ENCODE measurements at regions not wholly inside any gene's neighbourhood (a gene's known extent, or its start where the extent isn't known, plus 50 kb on each side); places are given as distances from the start of the nearest gene placed in this dataset.

DNA sequence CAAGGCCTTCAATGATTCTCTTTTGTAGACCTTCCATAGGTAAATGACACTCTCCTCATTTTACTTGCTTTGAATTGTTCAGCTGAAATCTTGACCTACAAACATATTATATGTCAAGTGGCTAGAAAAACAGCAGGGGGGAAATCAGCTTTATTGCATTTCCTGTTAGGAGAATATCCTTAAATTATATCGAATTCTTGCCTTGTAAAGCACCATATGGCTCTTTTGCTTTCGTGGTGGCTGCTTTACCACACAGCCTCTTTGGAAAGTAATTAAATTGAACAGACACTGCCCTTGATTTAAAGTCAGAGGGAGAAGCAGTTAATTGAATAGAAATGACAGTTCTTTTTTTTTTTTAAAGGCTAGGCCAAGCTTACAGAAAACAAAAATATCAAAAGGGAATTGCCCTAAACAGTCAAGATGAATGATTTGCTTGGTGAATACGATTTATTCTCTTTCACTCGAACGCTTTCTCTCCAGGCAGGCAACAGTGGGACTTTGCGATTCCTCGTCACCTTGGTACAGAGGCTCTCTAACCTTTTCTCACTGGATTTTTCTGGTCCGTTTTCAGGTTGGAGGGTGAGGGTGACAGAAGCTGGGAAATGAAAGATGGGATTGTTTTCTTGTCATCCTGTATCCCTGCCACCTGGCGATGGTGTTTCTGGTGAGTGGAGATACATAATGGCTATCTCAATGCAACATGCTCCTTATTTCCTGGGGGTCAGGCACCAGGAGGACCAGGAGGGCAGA, 126.0 kb downstream of the GATA3 start:
- DNase-seq: no peak
- H3K9me3 Mint-ChIP-seq: no peaks in the 10 kb centered on the region
- peaks cover 9% of the 10 kb centered on the region for H3K27me3 Mint-ChIP-seq (ENCODE audit: low read depth)
- H3K27ac Mint-ChIP-seq: no peak overlapping the region
- peaks cover 28% of the 10 kb centered on the region for H3K4me1 Mint-ChIP-seq (ENCODE audit: low read depth)
- H3K4me3 Mint-ChIP-seq: no peak overlapping the region
- H3K36me3 Mint-ChIP-seq (ENCODE audit: insufficient read depth in 2 of 2): no peaks in the 10 kb centered on the region
- no peak for ATAC-seq (replicated peaks in 1 of 2)

DNA sequence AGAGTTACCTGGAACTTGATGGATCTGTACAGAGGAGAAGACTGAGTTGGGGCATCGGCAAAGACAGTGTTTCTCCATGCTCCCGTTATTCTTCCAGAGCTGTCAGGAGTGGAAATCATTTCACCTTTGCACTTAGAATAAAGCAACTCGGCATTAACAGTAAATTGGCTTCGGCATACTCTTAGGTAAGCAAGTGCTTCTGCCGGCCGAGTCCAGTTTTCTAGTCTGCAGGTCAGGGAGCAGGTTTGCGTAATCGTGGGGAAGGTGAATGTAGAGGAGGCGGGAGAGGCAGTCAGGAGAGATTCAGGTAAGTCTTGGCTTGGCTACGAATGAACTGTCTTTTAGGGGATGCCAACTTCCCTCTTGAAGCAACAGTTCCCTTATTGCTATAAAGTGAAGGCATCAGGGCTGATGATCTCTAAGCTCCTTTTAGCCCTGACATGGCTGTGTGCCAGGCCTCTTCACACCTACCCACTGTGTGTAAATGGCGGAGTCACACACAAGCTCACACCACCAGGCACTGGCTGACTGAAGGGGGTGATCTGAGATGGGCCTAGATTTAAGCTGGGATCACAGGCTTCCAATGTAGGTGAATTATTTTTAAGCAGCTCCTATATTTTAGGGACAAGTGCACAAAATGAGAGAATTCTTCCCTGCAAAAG, 127.1 kb downstream of the GATA3 start:
- ATAC-seq (replicated peaks in 1 of 2) (no peak), DNase-seq (no peak)
- H3K9me3 Mint-ChIP-seq: no peaks in the 10 kb centered on the region
- H3K36me3 Mint-ChIP-seq (ENCODE audit: insufficient read depth in 2 of 2): no peaks in the 10 kb centered on the region
- peaks cover 28% of the 10 kb centered on the region for H3K4me1 Mint-ChIP-seq (ENCODE audit: low read depth)
- no peak overlapping the region for H3K27ac Mint-ChIP-seq
- no peak overlapping the region for H3K4me3 Mint-ChIP-seq
- peaks cover 9% of the 10 kb centered on the region for H3K27me3 Mint-ChIP-seq (ENCODE audit: low read depth)

DNA sequence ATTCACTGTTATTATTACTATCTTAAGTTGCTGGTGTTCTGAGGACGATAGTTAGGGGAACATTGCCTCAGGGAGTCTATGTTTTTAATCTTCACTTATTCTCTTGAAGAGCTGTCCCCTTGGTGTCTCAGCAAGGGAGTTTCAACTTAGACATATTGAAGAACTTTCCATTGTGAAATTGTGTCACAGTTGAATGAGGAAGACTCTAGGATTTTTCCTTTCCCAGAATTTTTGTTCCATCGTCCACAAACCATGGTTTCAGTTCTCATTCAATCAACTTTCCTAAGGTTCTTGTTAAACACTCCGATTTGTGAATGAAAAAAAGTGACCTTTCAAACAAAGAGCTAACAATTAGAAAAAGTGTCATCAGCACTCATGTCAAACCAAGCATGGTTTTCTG, 128.3 kb downstream of the GATA3 start:
- no peaks in the 10 kb centered on the region for H3K9me3 Mint-ChIP-seq
- no peaks in the 10 kb centered on the region for H3K36me3 Mint-ChIP-seq (ENCODE audit: insufficient read depth in 2 of 2)
- peaks cover 28% of the 10 kb centered on the region for H3K4me1 Mint-ChIP-seq (ENCODE audit: low read depth)
- ATAC-seq (replicated peaks in 1 of 2): no peak
- no peak for DNase-seq
- H3K27me3 Mint-ChIP-seq (ENCODE audit: low read depth): peaks cover 9% of the 10 kb centered on the region
- H3K27ac Mint-ChIP-seq: peak overlapping the region; percentile 2
- peak overlapping the region in 1 of 2 donors; percentile 58 for H3K4me3 Mint-ChIP-seq

DNA sequence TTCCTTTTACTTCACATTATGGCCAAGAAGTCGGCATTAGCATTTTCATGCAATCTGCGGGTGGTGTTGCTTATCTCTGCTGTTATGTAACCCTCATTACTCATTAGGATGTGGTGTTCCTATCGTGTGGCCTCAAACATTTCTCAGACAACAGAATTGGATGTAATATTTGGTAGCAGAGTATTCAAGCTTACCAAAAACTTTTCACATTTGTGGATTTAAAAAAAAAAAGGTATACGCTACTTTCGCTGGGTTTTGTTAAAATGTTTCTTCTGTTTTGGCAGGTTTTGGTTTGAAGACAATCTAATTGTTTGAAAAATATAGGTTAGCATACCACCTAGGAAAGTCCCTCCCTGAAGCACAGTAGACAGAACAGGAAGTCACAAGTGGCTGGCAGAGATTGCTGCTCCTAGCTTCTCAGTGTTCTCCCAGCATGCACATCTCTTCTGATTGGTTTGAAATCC, 128.8 kb downstream of the GATA3 start:
- H3K36me3 Mint-ChIP-seq (ENCODE audit: insufficient read depth in 2 of 2): peaks cover 0 to 1% of the 10 kb centered on the region in 2 donors
- H3K27ac Mint-ChIP-seq: peak overlapping the region; percentile 2
- H3K27me3 Mint-ChIP-seq (ENCODE audit: low read depth): peaks cover 9% of the 10 kb centered on the region
- DNase-seq (peak; percentile 4 to 27), ATAC-seq (replicated peaks in 1 of 2) (peak; percentile 67 to 76)
- peak overlapping the region in 1 of 2 donors; percentile 58 for H3K4me3 Mint-ChIP-seq
- peaks cover 28% of the 10 kb centered on the region for H3K4me1 Mint-ChIP-seq (ENCODE audit: low read depth)
- H3K9me3 Mint-ChIP-seq: no peaks in the 10 kb centered on the region

DNA sequence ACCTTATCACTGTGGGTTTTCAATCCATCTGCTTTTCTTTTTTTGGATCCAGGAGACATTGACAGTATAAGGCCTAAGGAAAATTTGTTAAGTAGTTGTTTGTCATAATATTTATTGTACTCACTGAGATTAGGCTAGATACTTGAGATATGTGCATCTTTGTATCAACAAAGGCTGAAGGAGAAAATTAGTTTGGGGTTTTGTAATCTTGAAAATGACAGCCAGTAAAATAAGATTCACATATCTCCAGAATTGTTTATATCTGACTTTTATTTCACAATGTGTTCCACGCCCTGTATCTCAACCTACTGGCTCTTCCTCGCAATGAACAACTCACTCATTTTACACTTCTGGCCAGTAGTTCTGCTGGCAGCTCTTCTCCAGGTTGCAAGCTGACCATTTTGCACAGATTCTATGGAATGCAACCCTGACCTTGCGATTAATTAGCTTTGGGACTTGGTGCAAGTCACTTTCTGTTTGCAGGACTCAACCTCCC, 132.7 kb downstream of the GATA3 start:
- H3K27ac Mint-ChIP-seq: no peak overlapping the region
- H3K36me3 Mint-ChIP-seq (ENCODE audit: insufficient read depth in 2 of 2): peaks cover 0 to 1% of the 10 kb centered on the region in 2 donors
- H3K9me3 Mint-ChIP-seq: peaks cover 0 to 4% of the 10 kb centered on the region in 2 donors
- no peak overlapping the region for H3K4me3 Mint-ChIP-seq
- H3K27me3 Mint-ChIP-seq (ENCODE audit: low read depth): peaks cover 14% of the 10 kb centered on the region
- DNase-seq (no peak), ATAC-seq (replicated peaks in 1 of 2) (no peak)
- peaks cover 28% of the 10 kb centered on the region for H3K4me1 Mint-ChIP-seq (ENCODE audit: low read depth)

DNA sequence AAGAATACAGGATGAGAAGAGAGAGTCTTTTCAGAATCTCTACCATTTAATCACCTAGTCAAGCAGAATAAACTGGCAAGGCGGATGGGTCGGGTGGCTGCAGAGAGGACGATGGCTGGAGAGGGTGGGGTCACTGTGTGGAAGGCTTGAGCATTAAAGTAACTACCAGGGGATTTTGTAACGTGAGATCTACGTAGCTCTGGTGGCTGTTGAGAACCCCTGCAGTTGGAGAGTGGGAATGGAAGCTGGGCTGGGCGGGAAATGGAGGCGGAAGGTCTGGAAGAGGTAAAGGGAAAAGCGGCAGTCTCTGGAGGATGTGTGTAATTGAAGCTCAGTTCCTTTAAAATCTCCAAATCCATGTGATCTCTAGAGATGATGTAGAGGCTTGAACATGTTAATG, 135.0 kb downstream of the GATA3 start:
- Mint-ChIP-seq H3K9me3 (peaks cover 0 to 4% of the 10 kb centered on the region in 2 donors), H3K27me3 (ENCODE audit: low read depth) (peaks cover 14% of the 10 kb centered on the region), H3K4me3 (no peak overlapping the region), H3K36me3 (ENCODE audit: insufficient read depth in 2 of 2) (peaks cover 0 to 1% of the 10 kb centered on the region in 2 donors), H3K4me1 (ENCODE audit: low read depth) (peaks cover 10% of the 10 kb centered on the region), H3K27ac (no peak overlapping the region)
- ATAC-seq (replicated peaks in 1 of 2) (no peak), DNase-seq (no peak)

DNA sequence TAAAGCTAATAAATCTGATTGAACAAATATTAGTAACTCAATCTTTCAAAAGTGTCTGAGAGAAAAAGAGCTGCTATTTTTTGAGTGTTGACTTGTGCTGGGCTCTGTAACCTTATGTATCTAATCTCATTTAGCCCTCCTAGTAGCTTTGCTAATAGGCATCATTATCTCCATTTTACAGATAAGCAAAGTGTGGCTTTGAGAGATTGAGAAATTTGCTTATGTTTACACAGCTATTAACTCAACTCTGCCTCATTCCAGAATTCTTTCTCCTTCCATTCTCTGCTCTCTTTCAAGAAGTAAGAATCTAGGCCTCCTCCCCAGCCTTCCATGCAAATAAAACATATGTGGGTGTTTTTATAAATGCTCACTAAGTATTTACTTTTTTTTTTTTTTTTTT, 137.8 kb downstream of the GATA3 start:
- Mint-ChIP-seq H3K27me3 (ENCODE audit: low read depth) (peaks cover 21% of the 10 kb centered on the region), H3K4me3 (no peak overlapping the region), H3K9me3 (peaks cover 0 to 4% of the 10 kb centered on the region in 2 donors), H3K4me1 (ENCODE audit: low read depth) (peaks cover 10% of the 10 kb centered on the region), H3K27ac (no peak overlapping the region), H3K36me3 (ENCODE audit: insufficient read depth in 2 of 2) (peaks cover 0 to 1% of the 10 kb centered on the region in 2 donors)
- DNase-seq (no peak), ATAC-seq (replicated peaks in 1 of 2) (no peak)

DNA sequence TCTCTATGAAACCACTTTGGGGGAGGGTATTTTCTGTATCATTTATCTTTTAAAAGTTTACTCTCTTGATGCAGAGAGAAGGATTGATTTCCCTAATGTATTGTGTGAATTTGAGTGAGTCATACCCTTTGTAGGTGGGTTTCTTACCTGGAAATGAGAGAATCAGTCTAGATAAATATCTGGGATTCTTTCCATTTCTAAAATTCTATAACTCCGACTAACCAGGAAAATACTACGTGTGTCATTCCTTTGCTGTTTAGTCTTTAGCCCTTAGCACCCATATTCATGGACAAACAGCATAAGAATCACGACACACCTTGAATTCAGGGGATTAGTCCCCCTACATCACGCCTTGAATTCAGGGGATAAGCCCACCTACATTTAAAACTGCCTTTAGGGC, 139.1 kb downstream of the GATA3 start:
- DNase-seq: no peak
- no peak overlapping the region for H3K4me3 Mint-ChIP-seq
- no peak for ATAC-seq (replicated peaks in 1 of 2)
- H3K4me1 Mint-ChIP-seq (ENCODE audit: low read depth): peaks cover 10% of the 10 kb centered on the region
- H3K9me3 Mint-ChIP-seq: peaks cover 0 to 4% of the 10 kb centered on the region in 2 donors
- H3K36me3 Mint-ChIP-seq (ENCODE audit: insufficient read depth in 2 of 2): no peaks in the 10 kb centered on the region
- H3K27ac Mint-ChIP-seq: no peak overlapping the region
- H3K27me3 Mint-ChIP-seq (ENCODE audit: low read depth): peaks cover 20% of the 10 kb centered on the region

DNA sequence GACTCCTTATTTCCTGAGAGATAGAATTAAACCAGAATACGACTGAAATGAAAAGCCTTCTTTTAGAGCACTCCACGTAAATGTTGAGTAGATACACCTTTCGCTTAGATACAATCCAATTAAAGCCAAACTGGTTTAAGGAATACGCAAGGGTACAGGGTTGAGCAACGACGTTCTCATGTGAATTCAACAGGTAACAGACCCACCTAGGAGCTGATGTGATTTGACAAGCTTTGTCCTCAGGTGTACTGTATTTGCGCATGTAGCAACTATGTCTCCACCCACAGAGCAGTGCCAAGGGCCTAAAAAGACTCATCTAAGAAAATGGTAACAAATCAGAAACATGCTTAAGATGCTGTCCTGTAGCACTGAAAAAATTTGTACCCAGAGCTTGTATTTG, 139.6 kb downstream of the GATA3 start:
- H3K4me1 Mint-ChIP-seq (ENCODE audit: low read depth): peaks cover 6% of the 10 kb centered on the region
- ATAC-seq (replicated peaks in 1 of 2) (no peak), DNase-seq (no peak)
- peaks cover 0 to 2% of the 10 kb centered on the region in 2 donors for H3K9me3 Mint-ChIP-seq
- H3K36me3 Mint-ChIP-seq (ENCODE audit: insufficient read depth in 2 of 2): no peaks in the 10 kb centered on the region
- H3K27me3 Mint-ChIP-seq (ENCODE audit: low read depth): peaks cover 15% of the 10 kb centered on the region
- H3K27ac Mint-ChIP-seq: no peak overlapping the region
- H3K4me3 Mint-ChIP-seq: no peak overlapping the region

DNA sequence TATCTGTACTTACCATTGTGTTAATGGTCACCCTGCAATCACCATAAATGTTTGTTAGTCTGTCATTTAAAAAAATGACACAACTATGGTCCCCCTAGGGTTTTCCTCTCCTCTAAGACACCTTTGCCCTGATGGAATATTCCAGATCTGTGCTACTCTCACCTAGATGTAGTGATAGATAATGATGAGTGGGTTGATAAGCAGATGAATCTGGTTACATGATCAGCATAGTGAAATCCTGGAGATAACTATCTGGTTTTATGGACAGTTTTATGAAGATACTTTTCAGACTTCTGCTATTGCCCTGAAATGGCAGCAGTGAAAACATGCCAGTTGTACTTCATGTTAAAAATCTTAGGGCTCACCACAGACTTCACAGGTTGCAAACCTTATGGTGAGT, 152.4 kb downstream of the GATA3 start:
- Mint-ChIP-seq H3K4me3 (no peak overlapping the region), H3K27me3 (ENCODE audit: low read depth) (no peaks in the 10 kb centered on the region), H3K4me1 (ENCODE audit: low read depth) (no peaks in the 10 kb centered on the region), H3K27ac (no peak overlapping the region), H3K9me3 (no peaks in the 10 kb centered on the region), H3K36me3 (ENCODE audit: insufficient read depth in 2 of 2) (no peaks in the 10 kb centered on the region)
- ATAC-seq (replicated peaks in 1 of 2) (no peak), DNase-seq (no peak)

DNA sequence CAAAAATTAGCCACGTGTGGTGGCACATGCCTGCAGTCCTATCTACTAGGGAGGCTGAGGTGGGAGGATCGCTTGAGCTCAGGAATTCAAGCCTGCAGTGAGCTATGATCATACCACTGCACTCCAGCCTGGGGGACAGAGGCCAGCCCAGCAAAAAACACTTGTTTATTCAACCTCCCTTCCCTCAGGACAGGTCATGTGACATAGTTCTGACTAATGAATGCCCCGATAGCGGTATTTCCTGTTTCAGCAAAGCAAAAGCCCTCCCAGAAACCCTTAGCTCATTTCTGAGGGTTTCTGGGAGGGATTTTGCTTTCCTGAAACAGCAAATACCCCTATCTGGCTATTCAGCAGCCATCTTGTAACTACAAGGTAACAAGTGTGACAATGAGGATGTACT, 157.1 kb downstream of the GATA3 start:
- no peak overlapping the region for H3K27ac Mint-ChIP-seq
- peaks cover 2 to 5% of the 10 kb centered on the region in 2 donors for H3K36me3 Mint-ChIP-seq (ENCODE audit: insufficient read depth in 2 of 2)
- H3K4me1 Mint-ChIP-seq (ENCODE audit: low read depth): peaks cover 8% of the 10 kb centered on the region
- no peaks in the 10 kb centered on the region for H3K27me3 Mint-ChIP-seq (ENCODE audit: low read depth)
- no peak for ATAC-seq (replicated peaks in 1 of 2)
- no peak overlapping the region for H3K4me3 Mint-ChIP-seq
- peaks cover 5% of the 10 kb centered on the region in 2 donors for H3K9me3 Mint-ChIP-seq
- DNase-seq: no peak

DNA sequence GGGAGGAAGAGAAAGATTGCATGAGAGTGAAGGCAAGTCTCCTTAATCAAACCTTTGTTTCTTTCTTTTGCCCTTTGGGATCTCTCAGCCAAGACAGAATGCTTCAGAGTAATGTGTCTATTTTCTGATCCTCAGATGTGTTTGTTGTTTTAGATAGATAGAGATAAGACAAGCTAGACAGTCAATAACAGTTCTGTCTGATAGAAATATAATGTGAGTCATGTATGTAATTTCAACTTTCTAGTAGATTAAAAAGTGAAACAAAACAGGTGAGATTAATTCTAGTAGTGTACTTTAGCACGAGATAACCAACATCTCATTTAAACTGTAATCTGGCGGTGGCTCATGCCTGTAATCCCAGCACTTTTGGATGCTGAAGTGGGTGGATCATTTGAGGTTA, 159.2 kb downstream of the GATA3 start:
- Mint-ChIP-seq H3K9me3 (peaks cover 5% of the 10 kb centered on the region in 2 donors), H3K27me3 (ENCODE audit: low read depth) (no peaks in the 10 kb centered on the region), H3K4me3 (peak overlapping the region in 1 of 2 donors; percentile 13), H3K27ac (no peak overlapping the region), H3K36me3 (ENCODE audit: insufficient read depth in 2 of 2) (peaks cover 2 to 5% of the 10 kb centered on the region in 2 donors), H3K4me1 (ENCODE audit: low read depth) (peaks cover 8% of the 10 kb centered on the region)
- ATAC-seq (replicated peaks in 1 of 2) (no peak), DNase-seq (no peak)

DNA sequence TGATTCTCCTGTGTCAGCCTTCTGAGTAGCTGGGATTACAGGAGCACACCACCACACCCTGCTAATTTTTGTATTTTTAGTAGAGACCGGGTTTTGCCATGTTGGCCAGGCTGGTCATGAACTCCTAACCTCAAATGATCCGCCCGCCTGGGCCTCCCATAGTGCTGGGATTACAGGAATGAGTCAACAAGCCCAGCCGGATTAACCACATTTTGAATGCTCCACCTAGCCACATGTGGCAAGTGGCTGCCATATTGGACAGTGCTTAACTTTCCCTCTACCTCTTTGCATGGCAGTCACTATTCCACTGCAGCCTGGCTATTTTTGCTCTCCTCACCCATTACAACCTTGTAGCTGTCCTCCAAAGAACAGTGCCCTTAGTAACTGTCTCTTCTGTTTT, 160.1 kb downstream of the GATA3 start:
- Mint-ChIP-seq H3K4me3 (no peak overlapping the region), H3K4me1 (ENCODE audit: low read depth) (peaks cover 8% of the 10 kb centered on the region), H3K9me3 (peaks cover 7% of the 10 kb centered on the region in 2 donors), H3K27me3 (ENCODE audit: low read depth) (no peaks in the 10 kb centered on the region), H3K36me3 (ENCODE audit: insufficient read depth in 2 of 2) (peaks cover 2 to 5% of the 10 kb centered on the region in 2 donors), H3K27ac (no peak overlapping the region)
- ATAC-seq (replicated peaks in 1 of 2) (no peak), DNase-seq (no peak)

Data from activated T-cell treated with anti-CD3 and anti-CD28 coated beads, Interleukin-2, amount 50 U/mL, for 72 hours (primary cell).